ENCODE measurements at regions not wholly inside any gene's neighbourhood (a gene's known extent, or its start where the extent isn't known, plus 50 kb on each side); places are given as distances from the start of the nearest gene placed in this dataset.

DNA sequence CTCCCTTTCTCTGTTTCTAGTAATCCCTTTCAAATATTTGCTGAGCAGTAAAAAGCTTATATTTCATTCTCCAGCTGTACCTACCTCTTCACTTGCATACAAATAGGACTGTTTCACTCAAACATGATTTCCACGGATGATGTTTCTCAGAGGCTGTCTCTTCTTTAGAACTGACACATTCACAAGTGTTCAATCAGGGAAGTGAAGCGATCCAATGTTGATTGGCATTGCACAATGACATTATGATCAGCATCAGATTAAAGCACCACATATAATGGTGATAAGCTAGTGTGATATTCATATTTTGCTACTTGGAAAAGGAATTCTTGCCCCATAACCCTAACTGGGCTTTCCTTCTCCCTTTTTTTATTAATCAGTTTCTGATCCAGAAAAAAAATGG is 681.8 kb downstream of the TBC1D32 start:
- TF ChIP-seq CTCF (IDR thresholded peaks at IDR 0.05; ENCODE audit: unreplicated experiment), result no peak
- DNase-seq, result no peak
- BruUV-seq (replicated peaks), result no TSS peak
- Mint-ChIP-seq H3K36me3 (ENCODE audit: insufficient read depth, unreplicated experiment) (no peaks in the 10 kb centered on the region), H3K4me1 (ENCODE audit: low read depth, unreplicated experiment) (no peaks in the 10 kb centered on the region), H3K4me3 (ENCODE audit: low read depth, unreplicated experiment) (no peak overlapping the region), H3K9me3 (ENCODE audit: low read depth, unreplicated experiment) (peaks cover 10% of the 10 kb centered on the region), H3K27me3 (ENCODE audit: unreplicated experiment) (no peaks in the 10 kb centered on the region), H3K27ac (ENCODE audit: unreplicated experiment) (no peak overlapping the region)
- intact Hi-C loops (cut with micrococcal nuclease; ENCODE audit: unreplicated experiment), result no loop called here
- CTCF ChIA-PET, result no interaction called here

- BruUV-seq (replicated peaks), result no TSS peak
- no peaks in the 10 kb centered on the region for H3K36me3 Mint-ChIP-seq (ENCODE audit: insufficient read depth, unreplicated experiment)
- no peak for DNase-seq
- no peaks in the 10 kb centered on the region for H3K27me3 Mint-ChIP-seq (ENCODE audit: unreplicated experiment)
- TF ChIP-seq CTCF (IDR thresholded peaks at IDR 0.05; ENCODE audit: unreplicated experiment), result no peak
- CTCF ChIA-PET, result no interaction called here
- H3K9me3 Mint-ChIP-seq (ENCODE audit: low read depth, unreplicated experiment), result peaks cover 12% of the 10 kb centered on the region
- intact Hi-C loops (cut with micrococcal nuclease; ENCODE audit: unreplicated experiment), result no loop called here
- no peaks in the 10 kb centered on the region for H3K4me1 Mint-ChIP-seq (ENCODE audit: low read depth, unreplicated experiment)
- H3K27ac Mint-ChIP-seq (ENCODE audit: unreplicated experiment), result no peak overlapping the region
- H3K4me3 Mint-ChIP-seq (ENCODE audit: low read depth, unreplicated experiment), result no peak overlapping the region
Observed at GRCh38 chr6:120648713-120649112, 685.6 kb downstream of the TBC1D32 start.

DNA sequence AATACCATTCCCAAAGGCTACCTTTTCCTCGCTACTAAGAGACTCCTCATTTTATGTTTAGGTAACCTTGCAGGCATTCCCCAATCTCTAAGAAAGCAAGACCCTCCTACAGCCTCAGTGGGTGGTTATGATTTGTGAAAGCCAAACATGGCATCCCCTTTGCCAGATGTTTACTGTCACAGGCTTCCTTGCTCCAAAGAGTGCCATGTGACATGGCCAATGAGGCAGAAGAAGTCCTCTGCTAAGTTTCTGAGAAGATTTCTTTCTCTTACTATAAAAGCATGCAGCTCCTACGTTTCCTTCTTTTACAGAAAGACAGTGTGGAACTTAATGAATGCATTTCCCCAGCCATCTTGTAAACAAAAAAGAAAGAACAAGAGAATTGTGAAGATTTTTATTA is 688.2 kb downstream of the TBC1D32 start:
- no TSS peak for BruUV-seq (replicated peaks)
- intact Hi-C loops (cut with micrococcal nuclease; ENCODE audit: unreplicated experiment), result no loop called here
- no peak for TF ChIP-seq CTCF (IDR thresholded peaks at IDR 0.05; ENCODE audit: unreplicated experiment)
- DNase-seq, result no peak
- Mint-ChIP-seq H3K4me1 (ENCODE audit: low read depth, unreplicated experiment) (no peaks in the 10 kb centered on the region), H3K27ac (ENCODE audit: unreplicated experiment) (no peak overlapping the region), H3K27me3 (ENCODE audit: unreplicated experiment) (no peaks in the 10 kb centered on the region), H3K4me3 (ENCODE audit: low read depth, unreplicated experiment) (no peak overlapping the region), H3K9me3 (ENCODE audit: low read depth, unreplicated experiment) (peaks cover 10% of the 10 kb centered on the region), H3K36me3 (ENCODE audit: insufficient read depth, unreplicated experiment) (no peaks in the 10 kb centered on the region)
- CTCF ChIA-PET, result no interaction called here

- no peak for DNase-seq
- no peaks in the 10 kb centered on the region for H3K36me3 Mint-ChIP-seq (ENCODE audit: insufficient read depth, unreplicated experiment)
- peaks cover 2% of the 10 kb centered on the region for H3K9me3 Mint-ChIP-seq (ENCODE audit: low read depth, unreplicated experiment)
- H3K4me1 Mint-ChIP-seq (ENCODE audit: low read depth, unreplicated experiment), result no peaks in the 10 kb centered on the region
- no peaks in the 10 kb centered on the region for H3K27me3 Mint-ChIP-seq (ENCODE audit: unreplicated experiment)
- TF ChIP-seq CTCF (IDR thresholded peaks at IDR 0.05; ENCODE audit: unreplicated experiment), result no peak
- CTCF ChIA-PET, result no interaction called here
- BruUV-seq (replicated peaks), result no TSS peak
- intact Hi-C loops (cut with micrococcal nuclease; ENCODE audit: unreplicated experiment), result no loop called here
- no peak overlapping the region for H3K4me3 Mint-ChIP-seq (ENCODE audit: low read depth, unreplicated experiment)
- no peak overlapping the region for H3K27ac Mint-ChIP-seq (ENCODE audit: unreplicated experiment)
Observed at GRCh38 chr6:120632975-120633374, 701.3 kb downstream of the TBC1D32 start.

DNA sequence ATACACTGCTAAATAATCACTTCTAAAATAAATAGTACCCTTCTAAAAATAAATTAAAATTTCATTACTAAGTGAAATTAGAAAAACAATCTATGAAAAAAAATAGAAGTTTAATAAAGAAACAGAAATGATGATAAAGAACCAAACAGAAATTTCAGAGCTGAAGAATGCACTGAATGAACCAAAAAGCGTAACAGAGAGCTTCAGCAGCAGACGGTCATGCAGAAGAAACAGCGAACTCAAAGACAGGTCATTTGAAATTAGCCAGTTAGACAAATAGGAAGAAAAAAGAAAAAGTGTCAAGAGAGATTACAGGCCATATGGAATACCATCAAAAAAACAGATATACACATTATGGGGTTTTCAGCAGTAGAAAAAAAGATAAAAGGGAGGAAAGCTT is 706.7 kb downstream of the TBC1D32 start:
- Mint-ChIP-seq H3K36me3 (ENCODE audit: insufficient read depth, unreplicated experiment) (no peaks in the 10 kb centered on the region), H3K4me3 (ENCODE audit: low read depth, unreplicated experiment) (no peak overlapping the region)

More for the DNA sequence above, 706.7 kb downstream of the TBC1D32 start:
- TF ChIP-seq CTCF (IDR thresholded peaks at IDR 0.05; ENCODE audit: unreplicated experiment), result no peak
- H3K27me3 Mint-ChIP-seq (ENCODE audit: unreplicated experiment), result no peaks in the 10 kb centered on the region
- no peaks in the 10 kb centered on the region for H3K4me1 Mint-ChIP-seq (ENCODE audit: low read depth, unreplicated experiment)
- H3K9me3 Mint-ChIP-seq (ENCODE audit: low read depth, unreplicated experiment), result peaks cover 6% of the 10 kb centered on the region
- intact Hi-C loops (cut with micrococcal nuclease; ENCODE audit: unreplicated experiment), result no loop called here
- H3K27ac Mint-ChIP-seq (ENCODE audit: unreplicated experiment), result no peak overlapping the region
- CTCF ChIA-PET, result interaction anchor here (0.6 kb wide), 1 partner anchor 73 kb away, joined by 4 read pairs; no protein-coding TSS in a partner anchor
- BruUV-seq (replicated peaks), result no TSS peak
- DNase-seq, result no peak

Measured in Calu3 (cell line).